ENCODE measurements at regions not wholly inside any gene's neighbourhood (a gene's known extent, or its start where the extent isn't known, plus 50 kb on each side); places are given as distances from the start of the nearest gene placed in this dataset.

DNA sequence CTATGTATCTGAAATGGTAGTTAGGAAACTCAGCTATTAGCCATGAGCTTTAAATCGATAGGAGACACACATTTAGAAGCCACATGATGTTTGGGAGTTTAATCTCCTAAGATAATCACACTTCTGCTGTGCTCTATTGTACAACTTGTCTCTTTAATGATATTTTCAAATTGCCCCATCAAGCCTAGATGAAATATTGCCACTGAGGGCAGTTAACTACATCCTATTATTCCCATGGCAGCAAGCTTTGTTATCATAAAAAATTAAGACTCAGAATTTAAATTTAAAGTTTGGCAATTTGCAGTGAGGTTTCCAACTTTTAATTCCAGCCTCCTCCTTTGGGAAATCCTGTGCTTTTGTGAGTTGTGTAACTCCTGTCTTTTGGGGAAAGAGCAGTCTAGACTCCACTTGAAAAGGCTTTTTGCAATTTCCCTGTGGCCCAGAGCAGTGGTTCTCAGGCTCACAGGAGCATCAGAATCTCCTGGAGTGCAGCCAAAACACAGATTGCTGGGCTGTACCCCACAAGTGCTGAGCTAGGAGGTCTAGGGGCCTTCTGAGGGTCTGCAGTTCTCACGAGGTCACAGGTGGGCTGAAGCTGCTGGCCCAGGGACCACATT is 792.4 kb downstream of the QKI start:
- ChIA-PET POLR2A (no interaction called here), CTCF (ENCODE audit: low intra/inter-chr PET ratio) (no interaction called here)
- Histone ChIP-seq H3K9me3 (replicated peaks; ENCODE audit: control insufficient read depth, insufficient read depth, low read depth, low read length) (no peaks in the 10 kb centered on the region; the same call in 1 of the 2 replicates), H4K20me1 (replicated peaks; ENCODE audit: control insufficient read depth, insufficient read depth, low read length) (no peaks in the 10 kb centered on the region), H3K79me2 (ENCODE audit: control insufficient read depth, insufficient read depth, low read length) (no peaks in the 10 kb centered on the region), H3K4me3 (no peak overlapping the region), H3K4me2 (ENCODE audit: insufficient read depth, low read length) (no peak overlapping the region), H3K9me1 (ENCODE audit: control insufficient read depth, insufficient read depth, low read length) (no peaks in the 10 kb centered on the region), H3K27ac (ENCODE audit: extremely low read depth, low read depth, low read length) (no peak overlapping the region), H3K9ac (ENCODE audit: insufficient read depth in 1 of 2, low read depth in 2 of 2, low read length in 2 of 2) (no peak overlapping the region), H3K4me1 (replicated peaks in 1 of 2; ENCODE audit: control insufficient read depth in 2 of 2, insufficient read depth in 2 of 2, low read length in 2 of 2) (no peaks in the 10 kb centered on the region), H2AFZ (ENCODE audit: low read depth, low read length) (no peak overlapping the region), H3K36me3 (ENCODE audit: control insufficient read depth, insufficient read depth, low read length) (no peaks in the 10 kb centered on the region), H3K27me3 (ENCODE audit: control insufficient read depth in 2 of 2, insufficient read depth in 2 of 2, low read length in 2 of 2) (no peaks in the 10 kb centered on the region)
- WGBS (ENCODE audit: insufficient coverage, low coverage, missing lambda C conversion rate): 0% methylated on average over 2 of the region's 2 CpGs
- FAIRE-seq (no peak), DNase-seq (ENCODE audit: extremely low read depth in 1 of 4, low spot score in 3 of 4) (no peak), ATAC-seq (no peak)
- in situ Hi-C loops (cut with MboI): no loop called here
- intact Hi-C loops (cut with micrococcal nuclease): no loop called here
- no TSS peak for BruUV-seq (replicated peaks)
- TF ChIP-seq, protein P1, sequence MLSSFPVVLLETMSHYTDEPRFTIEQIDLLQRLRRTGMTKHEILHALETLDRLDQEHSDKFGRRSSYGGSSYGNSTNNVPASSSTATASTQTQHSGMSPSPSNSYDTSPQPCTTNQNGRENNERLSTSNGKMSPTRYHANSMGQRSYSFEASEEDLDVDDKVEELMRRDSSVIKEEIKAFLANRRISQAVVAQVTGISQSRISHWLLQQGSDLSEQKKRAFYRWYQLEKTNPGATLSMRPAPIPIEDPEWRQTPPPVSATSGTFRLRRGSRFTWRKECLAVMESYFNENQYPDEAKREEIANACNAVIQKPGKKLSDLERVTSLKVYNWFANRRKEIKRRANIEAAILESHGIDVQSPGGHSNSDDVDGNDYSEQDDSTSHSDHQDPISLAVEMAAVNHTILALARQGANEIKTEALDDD (IDR thresholded peaks at IDR 0.05): no peak
- TF ChIP-seq POU5F1 (IDR thresholded peaks at IDR 0.05; ENCODE audit: borderline replicate concordance, low read depth, low read length, partially characterized antibody) (no peak), BCOR (IDR thresholded peaks at IDR 0.05) (no peak)

DNA sequence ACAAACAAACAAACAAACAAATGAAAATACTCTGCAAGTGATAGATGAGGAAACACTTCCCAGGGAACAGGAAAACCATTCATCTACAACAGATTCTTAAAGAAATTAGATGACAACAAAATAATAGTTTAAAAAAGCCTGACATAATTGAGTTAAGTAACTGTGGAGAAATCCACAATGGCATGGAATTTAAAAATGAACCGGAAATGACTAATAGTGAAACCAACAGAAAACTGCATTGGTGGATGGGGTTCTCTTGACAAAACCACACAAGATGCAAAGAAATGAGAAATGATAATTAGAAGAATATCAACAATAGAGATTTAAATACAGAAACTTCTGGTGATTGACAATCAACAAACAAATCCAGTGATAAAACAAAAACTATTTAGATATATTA is 785.6 kb downstream of the QKI start:
- no peaks in the 10 kb centered on the region for H3K9me1 ChIP-seq (ENCODE audit: control insufficient read depth, insufficient read depth, low read length)
- no peaks in the 10 kb centered on the region for H4K20me1 ChIP-seq (replicated peaks; ENCODE audit: control insufficient read depth, insufficient read depth, low read length)
- POLR2A ChIA-PET: no interaction called here
- ATAC-seq: no peak
- H3K4me2 ChIP-seq (ENCODE audit: insufficient read depth, low read length): no peak overlapping the region
- no peak overlapping the region for H3K4me3 ChIP-seq
- H2AFZ ChIP-seq (ENCODE audit: low read depth, low read length): no peak overlapping the region
- H3K4me1 ChIP-seq (replicated peaks in 1 of 2; ENCODE audit: control insufficient read depth in 2 of 2, insufficient read depth in 2 of 2, low read length in 2 of 2): no peaks in the 10 kb centered on the region
- CTCF ChIA-PET (ENCODE audit: low intra/inter-chr PET ratio): no interaction called here
- no peak overlapping the region for H3K27ac ChIP-seq (ENCODE audit: extremely low read depth, low read depth, low read length)
- no peaks in the 10 kb centered on the region for H3K36me3 ChIP-seq (ENCODE audit: control insufficient read depth, insufficient read depth, low read length)
- no peak for FAIRE-seq
- no peak for TF ChIP-seq RBM34 (IDR thresholded peaks at IDR 0.05; ENCODE audit: borderline replicate concordance, insufficient read depth, low read length)
- TF ChIP-seq KDM4B (IDR thresholded peaks at IDR 0.05; ENCODE audit: borderline replicate concordance in 2 of 2, low read depth in 1 of 2): no peak
- intact Hi-C loops (cut with micrococcal nuclease) (no loop called here), in situ Hi-C loops (cut with MboI) (no loop called here)
- no TSS peak for BruUV-seq (replicated peaks)
- H3K79me2 ChIP-seq (ENCODE audit: control insufficient read depth, insufficient read depth, low read length): no peaks in the 10 kb centered on the region
- no peak overlapping the region for H3K9ac ChIP-seq (ENCODE audit: insufficient read depth in 1 of 2, low read depth in 2 of 2, low read length in 2 of 2)
- 0% methylated on average over 1 of the region's 1 CpG for WGBS (ENCODE audit: insufficient coverage, low coverage, missing lambda C conversion rate)
- no peaks in the 10 kb centered on the region for H3K27me3 ChIP-seq (ENCODE audit: control insufficient read depth in 2 of 2, insufficient read depth in 2 of 2, low read length in 2 of 2)
- DNase-seq (ENCODE audit: extremely low read depth in 1 of 4, low spot score in 3 of 4): no peak
- no peaks in the 10 kb centered on the region for H3K9me3 ChIP-seq (replicated peaks; ENCODE audit: control insufficient read depth, insufficient read depth, low read depth, low read length)

All from K562 (cell line).